Mucosa of stomach (tissue), 1 donor: ENCODE measurements at regions not wholly inside any gene's neighbourhood (a gene's known extent, or its start where the extent isn't known, plus 50 kb on each side); places are given as distances from the start of the nearest gene placed in this dataset.

ENCODE experiments used
- H3K27me3 ChIP-seq: one replicate; pipeline ENCODE4 v1.7.0; 2013; ENCODE audit warnings: mild to moderate bottlenecking, low read length; ENCODE audit not compliant: control insufficient read depth, insufficient read depth
- H3K36me3 ChIP-seq: one replicate; pipeline ENCODE4 v1.7.0; 2013; ENCODE audit warnings: low read length; ENCODE audit not compliant: control insufficient read depth, insufficient read depth
- H3K4me1 ChIP-seq: one replicate; pipeline ENCODE4 v1.7.0; 2013; ENCODE audit warnings: mild to moderate bottlenecking, low read length; ENCODE audit not compliant: control insufficient read depth, insufficient read depth
- H3K4me3 ChIP-seq: one replicate; pipeline ENCODE4 v1.7.0; 2013; ENCODE audit warnings: low read length
- H3K9ac ChIP-seq: one replicate; pipeline ENCODE4 v1.7.0; 2013; ENCODE audit warnings: mild to moderate bottlenecking, low read length, moderate library complexity
- H3K9me3 ChIP-seq: one replicate; pipeline ENCODE4 v1.7.0; 2013; ENCODE audit warnings: mild to moderate bottlenecking, low read length, moderate library complexity; ENCODE audit not compliant: control insufficient read depth
- donor health status: Pancreatic carcinoma.

GRCh38 chr10:8437896-8438295, 383.4 kb downstream of the GATA3 start:
- Histone ChIP-seq H3K4me3 (no peak overlapping the region), H3K27me3 (peaks cover 11% of the 10 kb centered on the region), H3K36me3 (no peaks in the 10 kb centered on the region), H3K9ac (no peak overlapping the region), H3K9me3 (no peaks in the 10 kb centered on the region), H3K4me1 (no peaks in the 10 kb centered on the region)

DNA sequence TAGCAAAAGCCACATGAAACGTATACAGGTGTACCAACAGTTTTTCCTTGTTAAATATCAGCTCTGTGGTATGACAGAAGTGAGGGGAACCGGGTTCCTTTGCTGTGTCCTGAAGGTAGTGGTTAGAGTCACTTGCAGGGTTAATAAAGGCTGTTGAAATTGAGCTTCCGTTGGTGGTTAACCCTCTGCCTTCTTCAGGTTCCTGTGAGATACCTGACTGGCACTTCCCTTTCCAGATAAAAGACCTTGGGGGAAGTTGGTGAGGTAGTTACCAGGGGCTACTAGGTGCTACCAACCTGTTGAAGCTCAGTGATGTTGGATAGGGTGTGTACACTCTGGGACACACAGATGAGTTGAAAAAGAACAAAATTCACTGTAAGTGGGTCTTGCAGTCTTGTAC, 384.1 kb downstream of the GATA3 start:
- Histone ChIP-seq H3K9me3 (no peaks in the 10 kb centered on the region), H3K27me3 (peaks cover 11% of the 10 kb centered on the region), H3K4me3 (no peak overlapping the region), H3K4me1 (no peaks in the 10 kb centered on the region), H3K36me3 (no peaks in the 10 kb centered on the region), H3K9ac (no peak overlapping the region)

GRCh38 chr10:8439040-8439439, 384.6 kb downstream of the GATA3 start:
- Histone ChIP-seq H3K9me3 (no peaks in the 10 kb centered on the region), H3K4me3 (no peak overlapping the region), H3K36me3 (no peaks in the 10 kb centered on the region), H3K4me1 (no peaks in the 10 kb centered on the region), H3K27me3 (peaks cover 11% of the 10 kb centered on the region), H3K9ac (no peak overlapping the region)

DNA sequence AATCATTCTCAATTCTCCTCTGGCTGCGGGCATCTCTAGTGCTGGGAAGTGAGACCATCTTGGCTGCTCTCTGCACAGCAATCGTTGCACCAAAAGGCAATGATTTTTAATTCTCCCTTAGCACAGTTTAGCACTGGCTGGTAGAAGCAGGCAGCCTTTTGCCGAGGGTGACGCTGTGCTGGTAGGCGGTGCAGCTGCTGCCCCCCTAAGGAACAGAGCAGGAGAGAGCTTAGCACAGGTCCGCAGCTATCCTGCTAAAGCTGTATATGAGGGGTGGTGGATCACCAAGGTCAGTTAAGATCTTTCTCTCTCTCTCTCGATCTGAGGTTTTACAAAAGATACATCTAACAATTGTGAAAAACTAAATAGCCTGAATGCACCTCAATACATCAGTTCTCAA, 390.1 kb downstream of the GATA3 start:
- no peaks in the 10 kb centered on the region for H3K27me3 ChIP-seq

GRCh38 chr10:8445353-8445752, 390.9 kb downstream of the GATA3 start:
- no peak overlapping the region for H3K4me3 ChIP-seq
- H3K27me3 ChIP-seq, result no peaks in the 10 kb centered on the region
- no peaks in the 10 kb centered on the region for H3K9me3 ChIP-seq
- H3K36me3 ChIP-seq, result no peaks in the 10 kb centered on the region
- H3K9ac ChIP-seq, result no peak overlapping the region
- no peaks in the 10 kb centered on the region for H3K4me1 ChIP-seq

More for the DNA sequence above, 390.1 kb downstream of the GATA3 start:
- Histone ChIP-seq H3K9ac (no peak overlapping the region), H3K4me1 (no peaks in the 10 kb centered on the region), H3K36me3 (no peaks in the 10 kb centered on the region), H3K9me3 (no peaks in the 10 kb centered on the region), H3K4me3 (no peak overlapping the region)

DNA sequence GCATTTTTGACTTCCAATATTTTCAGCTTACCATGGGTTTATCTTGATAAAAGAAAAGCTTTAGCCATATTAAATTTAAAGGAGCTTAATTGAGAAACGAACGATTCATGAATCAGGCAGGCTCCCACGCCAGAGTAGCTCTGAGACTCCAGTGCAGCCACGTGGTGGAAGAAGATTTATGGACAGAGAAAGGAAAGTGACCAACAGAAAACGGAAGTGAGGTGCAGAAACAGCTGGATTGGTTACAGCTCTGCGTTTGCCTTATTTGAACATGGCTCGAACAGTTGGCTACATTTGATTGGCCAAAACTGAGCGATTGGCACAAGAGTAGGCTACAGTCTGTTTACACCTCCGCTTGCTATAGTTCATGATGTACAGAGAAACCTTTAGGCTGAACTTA, 395.4 kb downstream of the GATA3 start:
- no peak overlapping the region for H3K4me3 ChIP-seq
- no peaks in the 10 kb centered on the region for H3K36me3 ChIP-seq
- no peaks in the 10 kb centered on the region for H3K4me1 ChIP-seq
- no peaks in the 10 kb centered on the region for H3K9me3 ChIP-seq
- no peak overlapping the region for H3K9ac ChIP-seq
- no peaks in the 10 kb centered on the region for H3K27me3 ChIP-seq

- Histone ChIP-seq H3K36me3 (no peaks in the 10 kb centered on the region), H3K9me3 (no peaks in the 10 kb centered on the region), H3K4me3 (no peak overlapping the region), H3K4me1 (no peaks in the 10 kb centered on the region), H3K27me3 (no peaks in the 10 kb centered on the region), H3K9ac (no peak overlapping the region)
Measured at GRCh38 chr10:8453587-8453986, 399.1 kb downstream of the GATA3 start.

DNA sequence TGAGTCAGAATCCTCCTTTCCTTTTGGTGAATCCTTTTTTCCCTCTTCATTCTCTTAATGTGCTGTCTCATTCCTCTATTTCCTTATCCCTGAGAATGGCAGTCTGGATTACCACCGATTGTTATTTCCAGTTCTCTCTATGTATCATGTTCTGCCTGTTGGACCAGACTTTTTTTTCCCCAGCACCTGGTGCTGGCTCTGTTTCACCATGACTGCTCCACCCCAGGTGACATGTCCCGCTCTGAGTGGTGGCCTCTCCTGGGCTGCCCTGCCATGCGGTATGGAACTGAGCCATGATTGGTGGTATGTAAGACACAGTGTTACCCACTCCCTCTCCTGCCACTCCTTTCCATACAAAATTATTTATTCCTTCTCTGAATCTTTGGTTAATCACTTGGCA, 399.9 kb downstream of the GATA3 start:
- no peaks in the 10 kb centered on the region for H3K36me3 ChIP-seq
- no peaks in the 10 kb centered on the region for H3K4me1 ChIP-seq
- H3K9me3 ChIP-seq, result no peaks in the 10 kb centered on the region
- no peak overlapping the region for H3K4me3 ChIP-seq
- no peak overlapping the region for H3K9ac ChIP-seq
- no peaks in the 10 kb centered on the region for H3K27me3 ChIP-seq

GRCh38 chr10:8455181-8455580, 400.7 kb downstream of the GATA3 start:
- Histone ChIP-seq H3K4me1 (no peaks in the 10 kb centered on the region), H3K4me3 (no peak overlapping the region), H3K36me3 (no peaks in the 10 kb centered on the region), H3K9ac (no peak overlapping the region), H3K27me3 (no peaks in the 10 kb centered on the region), H3K9me3 (no peaks in the 10 kb centered on the region)

GRCh38 chr10:8456386-8456785, 401.9 kb downstream of the GATA3 start:
- Histone ChIP-seq H3K27me3 (no peaks in the 10 kb centered on the region), H3K4me1 (no peaks in the 10 kb centered on the region), H3K9ac (no peak overlapping the region)

GRCh38 chr10:8460626-8461025, 406.1 kb downstream of the GATA3 start:
- Histone ChIP-seq H3K9ac (no peak overlapping the region), H3K36me3 (no peaks in the 10 kb centered on the region), H3K27me3 (no peaks in the 10 kb centered on the region), H3K4me3 (no peak overlapping the region), H3K4me1 (no peaks in the 10 kb centered on the region), H3K9me3 (no peaks in the 10 kb centered on the region)

More at GRCh38 chr10:8456386-8456785, 401.9 kb downstream of the GATA3 start:
- no peak overlapping the region for H3K4me3 ChIP-seq
- no peaks in the 10 kb centered on the region for H3K36me3 ChIP-seq
- H3K9me3 ChIP-seq, result no peaks in the 10 kb centered on the region

GRCh38 chr10:8462565-8462964, 408.1 kb downstream of the GATA3 start:
- Histone ChIP-seq H3K4me3 (no peak overlapping the region), H3K4me1 (no peaks in the 10 kb centered on the region), H3K36me3 (no peaks in the 10 kb centered on the region), H3K9ac (no peak overlapping the region), H3K27me3 (no peaks in the 10 kb centered on the region), H3K9me3 (no peaks in the 10 kb centered on the region)

- H3K4me1 ChIP-seq, result no peaks in the 10 kb centered on the region
- no peaks in the 10 kb centered on the region for H3K27me3 ChIP-seq
- H3K4me3 ChIP-seq, result no peak overlapping the region
- no peak overlapping the region for H3K9ac ChIP-seq
- H3K36me3 ChIP-seq, result no peaks in the 10 kb centered on the region
- H3K9me3 ChIP-seq, result no peaks in the 10 kb centered on the region
Measured at GRCh38 chr10:8463853-8464252, 409.4 kb downstream of the GATA3 start.
